Mesothelial cell of epicardium (in vitro differentiated cells): ENCODE measurements at regions not wholly inside any gene's neighbourhood (a gene's known extent, or its start where the extent isn't known, plus 50 kb on each side); places are given as distances from the start of the nearest gene placed in this dataset.

ENCODE experiments used
- DNase-seq, 2 experiments: peaks; one replicate each; pipeline ENCODE4 v3.0.0; 2021; ENCODE audit warnings: low spot score in 2 of 2; ENCODE audit not compliant: unreplicated experiment in 2 of 2
- H3K27ac Mint-ChIP-seq: 2 replicates; pipeline ENCODE4 v1.8.0; 2021; ENCODE audit warnings: mixed read lengths
- H3K27me3 Mint-ChIP-seq: 2 replicates; pipeline ENCODE4 v1.8.0; 2021; ENCODE audit warnings: low read depth, mixed read lengths
- H3K36me3 Mint-ChIP-seq: 2 replicates; pipeline ENCODE4 v1.8.0; 2021; ENCODE audit warnings: mixed read lengths
- H3K4me1 Mint-ChIP-seq: 2 replicates; pipeline ENCODE4 v1.8.0; 2021; ENCODE audit warnings: mixed read lengths
- H3K4me3 Mint-ChIP-seq: 2 replicates; pipeline ENCODE4 v1.8.0; 2021; ENCODE audit warnings: mild to moderate bottlenecking, moderate library complexity, mixed read lengths
- H3K9me3 Mint-ChIP-seq: 2 replicates; pipeline ENCODE4 v1.8.0; 2021; ENCODE audit warnings: mixed read lengths
- TF ChIP-seq, protein P1 (sequence below): fragments of 200-600 bp; sonication (generic); IDR thresholded peaks from one replicate; pipeline ENCODE4 v1.5.0; 2021; ENCODE audit warnings: antibody characterized with exemption; ENCODE audit not compliant: unreplicated experiment

DNA sequence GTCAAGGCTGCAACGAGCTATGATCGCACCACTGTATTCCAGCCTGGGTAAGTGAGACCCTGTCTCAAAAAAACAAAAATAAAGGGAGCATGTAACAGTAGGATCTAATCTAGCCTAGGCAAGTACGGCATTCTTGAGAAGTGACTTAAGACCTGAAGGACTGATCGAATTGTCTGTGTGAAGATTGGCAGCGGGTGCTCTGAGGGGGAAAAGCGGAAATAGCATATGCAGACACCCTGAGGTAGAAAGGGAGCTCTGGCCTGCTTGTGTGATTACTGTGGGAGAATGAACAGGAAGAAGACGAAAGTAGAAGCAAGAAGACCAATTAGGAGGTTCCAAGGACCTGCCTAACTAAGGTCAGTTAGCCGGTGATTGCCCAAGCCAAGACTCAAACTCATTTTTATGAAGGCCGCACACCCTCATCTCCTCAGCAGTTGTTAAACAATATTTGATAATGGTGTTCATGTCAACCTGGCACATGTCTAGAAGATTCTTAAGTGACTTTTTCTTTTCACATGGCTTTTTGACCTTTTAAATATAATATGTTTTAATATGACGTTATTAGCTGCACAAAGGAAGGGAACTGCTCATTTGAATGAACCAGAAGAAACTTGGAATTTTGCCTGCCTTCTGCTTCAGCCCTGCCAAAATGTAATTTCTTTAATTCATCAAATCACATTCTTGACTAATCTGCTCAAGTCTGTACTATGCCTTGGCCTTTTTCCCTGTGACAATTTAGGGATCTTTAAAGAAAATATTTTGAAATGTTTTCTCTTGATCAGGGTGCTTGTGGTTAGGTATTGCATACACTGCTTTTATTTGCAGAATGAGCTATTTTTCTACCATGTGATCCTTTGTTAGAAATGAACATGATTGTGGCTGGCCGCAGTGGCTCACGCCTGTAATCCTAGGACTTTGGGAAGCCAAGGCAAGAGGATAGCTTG lies 289.2 kb upstream of the DMRT1 start:
- no peak for DNase-seq
- Mint-ChIP-seq H3K27ac (peak overlapping the region; percentile 54), H3K9me3 (no peaks in the 10 kb centered on the region), H3K27me3 (no peaks in the 10 kb centered on the region), H3K4me1 (peaks cover 56% of the 10 kb centered on the region), H3K4me3 (no peak overlapping the region), H3K36me3 (no peaks in the 10 kb centered on the region)
- TF ChIP-seq, protein P1, sequence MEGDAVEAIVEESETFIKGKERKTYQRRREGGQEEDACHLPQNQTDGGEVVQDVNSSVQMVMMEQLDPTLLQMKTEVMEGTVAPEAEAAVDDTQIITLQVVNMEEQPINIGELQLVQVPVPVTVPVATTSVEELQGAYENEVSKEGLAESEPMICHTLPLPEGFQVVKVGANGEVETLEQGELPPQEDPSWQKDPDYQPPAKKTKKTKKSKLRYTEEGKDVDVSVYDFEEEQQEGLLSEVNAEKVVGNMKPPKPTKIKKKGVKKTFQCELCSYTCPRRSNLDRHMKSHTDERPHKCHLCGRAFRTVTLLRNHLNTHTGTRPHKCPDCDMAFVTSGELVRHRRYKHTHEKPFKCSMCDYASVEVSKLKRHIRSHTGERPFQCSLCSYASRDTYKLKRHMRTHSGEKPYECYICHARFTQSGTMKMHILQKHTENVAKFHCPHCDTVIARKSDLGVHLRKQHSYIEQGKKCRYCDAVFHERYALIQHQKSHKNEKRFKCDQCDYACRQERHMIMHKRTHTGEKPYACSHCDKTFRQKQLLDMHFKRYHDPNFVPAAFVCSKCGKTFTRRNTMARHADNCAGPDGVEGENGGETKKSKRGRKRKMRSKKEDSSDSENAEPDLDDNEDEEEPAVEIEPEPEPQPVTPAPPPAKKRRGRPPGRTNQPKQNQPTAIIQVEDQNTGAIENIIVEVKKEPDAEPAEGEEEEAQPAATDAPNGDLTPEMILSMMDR: no peak

DNA sequence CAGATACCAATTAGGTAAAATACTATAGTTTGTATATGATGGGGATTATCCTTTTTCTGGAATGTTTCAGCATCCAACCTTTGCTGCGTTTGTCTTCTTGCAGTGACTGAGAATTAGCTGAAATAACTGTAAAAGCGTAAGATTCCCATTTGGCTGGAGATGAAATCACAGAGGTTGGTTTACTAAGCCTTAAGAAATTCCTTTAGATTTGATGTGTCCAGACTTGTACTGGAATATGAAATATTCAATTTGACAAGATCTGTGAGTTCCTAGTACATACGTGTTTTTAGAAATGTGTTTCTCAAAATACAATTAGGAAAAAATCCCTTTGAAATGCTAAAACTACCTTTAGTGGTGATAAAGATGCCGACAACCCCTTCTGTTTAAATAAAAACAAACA lies 286.0 kb upstream of the DMRT1 start:
- H3K27me3 Mint-ChIP-seq: no peaks in the 10 kb centered on the region
- H3K36me3 Mint-ChIP-seq: no peaks in the 10 kb centered on the region
- DNase-seq: no peak
- H3K4me1 Mint-ChIP-seq: peaks cover 42% of the 10 kb centered on the region
- H3K4me3 Mint-ChIP-seq: no peak overlapping the region
- H3K9me3 Mint-ChIP-seq: no peaks in the 10 kb centered on the region
- TF ChIP-seq, protein P1: no peak
- no peak overlapping the region for H3K27ac Mint-ChIP-seq

DNA sequence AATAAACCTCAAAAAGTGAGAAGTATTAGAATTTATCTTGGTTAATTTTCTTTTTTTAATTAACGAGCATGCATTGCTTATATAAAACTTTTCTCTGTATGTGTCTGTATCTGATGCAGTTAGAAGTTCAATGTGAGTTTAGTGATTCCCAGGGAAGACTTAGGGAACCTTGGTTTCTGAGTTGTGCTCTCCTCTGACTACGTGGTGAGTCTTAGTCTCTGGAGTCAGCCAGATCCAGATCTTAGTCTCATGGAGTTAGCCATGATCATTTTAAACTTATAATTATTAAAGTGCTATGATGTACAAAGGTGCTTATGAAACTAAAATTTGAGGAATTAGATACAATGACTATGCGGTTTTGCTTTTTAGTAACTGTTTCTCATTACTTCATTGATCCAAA lies 285.3 kb upstream of the DMRT1 start:
- peaks cover 35% of the 10 kb centered on the region for H3K4me1 Mint-ChIP-seq
- H3K27ac Mint-ChIP-seq: no peak overlapping the region
- H3K4me3 Mint-ChIP-seq: no peak overlapping the region
- no peaks in the 10 kb centered on the region for H3K9me3 Mint-ChIP-seq
- H3K36me3 Mint-ChIP-seq: no peaks in the 10 kb centered on the region
- no peaks in the 10 kb centered on the region for H3K27me3 Mint-ChIP-seq
- TF ChIP-seq, protein P1: no peak
- no peak for DNase-seq

DNA sequence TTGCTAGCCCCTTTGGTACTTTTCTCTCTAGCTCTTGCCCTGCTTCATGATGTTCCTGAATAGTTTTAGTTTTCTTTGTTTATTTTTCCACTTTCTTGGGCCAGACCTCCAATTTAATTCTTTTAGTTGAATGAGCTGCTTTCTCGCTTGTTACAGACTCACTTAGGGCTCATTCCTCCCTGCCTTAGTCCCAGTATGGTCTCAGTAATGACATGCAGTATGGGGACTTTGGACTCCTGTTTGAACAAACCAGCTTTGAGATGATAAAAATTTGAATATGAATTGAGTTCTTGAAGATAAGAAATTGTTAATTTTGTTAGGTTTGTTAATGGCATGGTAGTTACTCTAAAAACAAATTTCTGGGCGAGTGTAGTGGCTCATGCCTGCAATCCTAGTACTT lies 284.8 kb upstream of the DMRT1 start:
- TF ChIP-seq, protein P1: no peak
- no peak overlapping the region for H3K27ac Mint-ChIP-seq
- DNase-seq: no peak
- H3K9me3 Mint-ChIP-seq: no peaks in the 10 kb centered on the region
- H3K4me3 Mint-ChIP-seq: no peak overlapping the region
- H3K4me1 Mint-ChIP-seq: peaks cover 36% of the 10 kb centered on the region
- no peaks in the 10 kb centered on the region for H3K27me3 Mint-ChIP-seq
- no peaks in the 10 kb centered on the region for H3K36me3 Mint-ChIP-seq

DNA sequence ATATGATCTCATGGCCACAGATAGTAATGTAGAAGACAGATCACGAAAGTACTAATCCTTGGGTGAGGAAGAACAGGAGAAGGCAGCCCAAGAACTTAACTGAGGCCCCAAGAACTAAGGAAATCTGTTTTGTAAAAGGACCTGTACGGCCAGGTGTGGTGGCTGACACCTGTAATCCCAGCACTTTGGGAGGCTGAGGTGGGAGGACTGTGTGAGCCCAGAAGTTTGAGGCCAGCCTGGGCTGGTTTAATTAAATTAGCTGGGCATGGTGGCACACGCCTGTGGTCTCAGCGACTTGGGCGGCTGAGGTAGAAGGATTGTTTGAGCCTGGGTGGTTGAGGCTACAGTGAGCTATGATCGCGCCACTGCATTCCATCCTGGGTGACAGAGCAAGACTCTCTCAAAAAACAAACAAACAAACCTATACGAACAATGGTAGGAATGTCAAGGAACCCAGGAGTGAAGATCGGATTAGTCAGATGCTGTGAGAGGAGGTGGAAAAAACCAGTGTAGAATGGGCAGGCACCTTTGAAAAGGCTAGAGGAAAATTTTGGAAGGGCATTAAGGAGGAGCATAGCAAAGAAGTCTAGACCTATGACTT lies 283.8 kb upstream of the DMRT1 start:
- no peak for DNase-seq
- Mint-ChIP-seq H3K36me3 (no peaks in the 10 kb centered on the region), H3K4me1 (peaks cover 33% of the 10 kb centered on the region), H3K27me3 (no peaks in the 10 kb centered on the region), H3K27ac (no peak overlapping the region), H3K9me3 (no peaks in the 10 kb centered on the region), H3K4me3 (no peak overlapping the region)
- TF ChIP-seq, protein P1: no peak
